Embryonic facial prominence (tissue), 1 donor: ENCODE measurements at regions not wholly inside any gene's neighbourhood (a gene's known extent, or its start where the extent isn't known, plus 50 kb on each side); places are given as distances from the start of the nearest gene placed in this dataset.
"Not testable (repeated sequence)": the region's sequence is repeated elsewhere in the genome, so short reads cannot be mapped to it uniquely, and the experiment has no call there.

Experiments
- DNase-seq: peaks from one replicate; pipeline ENCODE4 v3.0.0-alpha.2; 2016; ENCODE audit errors: extremely low spot score

DNA sequence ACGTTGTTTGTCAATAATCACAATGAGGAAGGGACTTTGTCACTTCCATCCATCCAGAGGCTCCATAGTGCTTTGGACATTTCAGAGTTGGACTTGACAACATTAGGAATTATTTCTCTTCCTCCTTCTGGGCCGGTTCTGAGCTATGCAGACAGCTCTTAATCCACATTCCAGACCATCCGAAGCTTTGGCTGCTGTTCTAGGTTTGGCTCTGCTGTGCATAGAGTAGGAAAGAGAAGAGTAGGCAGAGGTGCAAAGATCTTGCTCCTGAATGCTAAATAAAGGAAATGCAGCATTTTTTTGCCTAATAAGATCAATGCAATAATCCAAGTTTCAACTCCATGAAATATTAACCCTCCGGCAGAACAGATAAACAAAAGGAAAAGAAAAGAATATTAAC, 216.3 kb upstream of the PRNP start:
- DNase-seq, result no peak

GRCh38 chr20:4468114-4468513, 218.1 kb upstream of the PRNP start:
- DNase-seq, result no peak

- no peak for DNase-seq
Observed at GRCh38 chr20:4465855-4466545, 216.9 kb upstream of the ADRA1D start.

DNA sequence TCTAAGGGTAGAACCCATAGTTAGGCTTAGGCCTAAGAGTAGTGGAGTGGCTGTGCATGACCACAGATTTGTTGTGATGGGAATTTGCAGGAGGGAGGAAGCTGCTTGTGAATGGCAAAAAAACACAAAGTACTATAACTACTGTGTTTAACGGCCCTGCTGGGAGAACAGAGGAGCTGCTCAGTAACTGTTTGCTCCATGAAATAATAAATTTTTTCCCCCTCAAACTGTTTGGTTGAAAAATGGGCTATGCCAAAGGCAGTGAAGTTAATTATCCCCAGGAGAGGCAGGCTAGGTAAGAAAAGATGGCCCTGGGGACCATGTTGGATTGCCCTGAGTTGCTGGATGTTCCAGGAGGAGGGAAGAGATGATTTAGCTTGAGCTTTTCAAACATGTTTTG, 216.1 kb upstream of the ADRA1D start:
- no peak for DNase-seq

DNA sequence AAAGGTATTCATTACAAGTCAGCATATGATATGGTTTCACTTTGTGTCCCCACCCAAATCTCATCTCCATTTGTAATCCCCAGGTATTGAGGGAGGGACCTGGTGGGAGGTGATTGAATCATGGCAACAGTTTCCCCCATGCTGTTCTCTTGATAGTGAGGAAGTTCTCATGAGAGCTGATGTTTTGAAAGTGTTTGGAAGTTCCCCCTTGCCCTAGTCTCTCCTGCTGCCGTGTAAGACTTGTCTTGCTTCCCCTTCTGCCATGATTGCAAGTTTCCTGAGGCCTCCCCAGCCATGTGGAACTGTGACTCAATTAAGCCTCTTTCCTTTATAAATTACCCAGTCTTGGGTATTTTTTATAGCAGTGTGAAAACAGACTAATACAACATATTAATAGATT, 213.7 kb upstream of the ADRA1D start:
- DNase-seq, result not testable (repeated sequence)

DNA sequence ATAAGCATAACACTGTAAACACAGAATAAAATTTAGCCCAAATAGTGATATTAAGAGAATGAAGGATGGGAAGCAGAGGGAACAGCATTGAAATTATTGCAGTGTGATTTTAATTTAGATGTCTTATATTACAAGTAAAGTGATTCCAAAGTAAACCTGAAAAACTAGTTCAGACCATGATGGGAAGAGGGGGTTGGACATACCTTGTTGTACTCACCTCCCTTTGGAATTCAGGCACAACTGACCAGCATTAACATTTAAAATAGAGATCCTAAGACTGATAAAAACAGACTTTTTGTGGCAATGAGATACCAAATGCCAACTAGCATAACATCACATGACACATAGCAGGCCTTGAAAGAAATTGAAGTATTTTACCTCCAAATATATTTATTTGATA, 210.0 kb upstream of the ADRA1D start:
- DNase-seq, result no peak

DNA sequence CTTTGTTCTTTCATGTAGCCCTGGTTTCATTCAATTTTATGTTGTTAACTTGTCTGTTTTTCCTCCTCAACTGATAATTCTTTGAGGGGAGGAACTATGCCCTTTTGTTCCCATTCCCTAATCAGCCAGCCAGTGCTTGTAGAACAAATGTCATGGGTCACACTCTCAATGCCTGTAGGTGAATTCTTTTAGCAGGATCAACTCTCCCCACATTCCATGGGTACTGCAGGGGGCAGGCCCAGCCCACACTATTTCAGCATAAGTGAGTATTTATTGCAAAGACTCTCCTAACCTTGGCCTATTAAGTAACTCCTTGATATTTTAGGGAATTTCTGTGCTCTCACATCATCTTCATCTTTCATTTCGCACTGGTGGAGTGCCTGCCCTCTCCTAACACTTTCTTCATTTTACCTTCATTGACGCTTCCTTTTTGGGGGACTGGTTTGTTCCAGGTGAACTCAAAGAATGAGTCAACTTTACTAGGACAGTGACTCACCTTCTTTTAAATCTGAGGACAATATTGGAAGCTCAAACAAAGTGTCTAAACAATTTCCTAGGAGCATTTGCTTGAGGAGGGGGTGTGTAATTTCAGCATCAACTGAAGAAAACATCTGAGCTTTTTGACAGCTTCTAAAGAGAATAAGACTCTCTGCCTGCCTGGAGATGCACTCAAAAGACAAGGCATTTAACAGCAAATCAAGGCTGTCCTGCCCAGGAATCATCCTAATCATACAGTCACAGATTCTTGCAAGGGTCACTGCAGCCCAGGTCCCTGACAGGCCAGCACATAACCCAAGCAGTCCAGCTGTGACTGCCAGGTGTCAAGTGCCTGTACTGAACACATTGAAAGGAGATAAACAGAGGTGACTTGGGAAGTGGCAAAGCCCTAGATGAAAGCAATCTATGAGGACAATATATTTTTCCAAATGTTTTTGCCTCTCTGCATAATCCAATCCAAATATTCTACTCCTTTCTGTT, 208.8 kb upstream of the ADRA1D start:
- no peak for DNase-seq

- no peak for DNase-seq
Observed at GRCh38 chr20:4455996-4456395, 206.9 kb upstream of the ADRA1D start.

DNA sequence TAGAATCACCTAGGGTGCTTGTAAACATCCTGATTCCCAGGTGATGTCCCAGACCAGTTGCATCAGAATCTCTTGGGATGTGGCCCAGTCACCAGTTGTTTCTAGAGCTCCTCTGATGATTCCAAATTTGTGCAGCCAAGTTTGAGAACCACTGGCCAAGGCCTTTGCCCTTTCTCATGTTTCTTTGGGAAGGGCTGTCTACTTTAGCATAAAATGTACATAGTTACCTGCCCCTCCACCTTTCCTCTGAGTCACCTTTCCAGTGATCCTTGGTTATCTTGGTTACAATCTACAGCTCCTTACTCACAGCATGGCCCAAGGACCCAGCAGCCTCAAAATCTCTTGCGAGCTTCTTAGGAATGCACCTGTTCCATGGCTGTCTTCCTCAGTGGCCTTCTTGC, 206.2 kb upstream of the ADRA1D start:
- no peak for DNase-seq

DNA sequence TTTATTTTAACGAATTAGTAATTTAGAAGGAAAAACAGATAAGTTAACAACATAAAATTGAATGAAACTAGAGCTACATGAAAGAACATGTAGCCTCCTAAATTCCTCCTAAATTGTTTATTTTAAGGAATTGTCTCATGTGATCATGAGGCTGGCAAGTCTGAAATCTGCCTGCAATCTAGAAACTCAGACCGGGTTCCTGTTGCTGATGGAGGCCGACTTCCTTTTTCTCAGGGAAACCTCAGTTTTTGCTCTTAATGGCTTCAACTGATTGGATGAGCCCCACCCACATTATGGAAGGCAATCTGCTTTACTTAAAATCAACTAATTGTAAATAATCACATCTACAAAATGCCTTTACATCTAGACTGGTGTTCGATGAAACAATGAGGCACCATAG, 205.0 kb upstream of the ADRA1D start:
- DNase-seq, result no peak

DNA sequence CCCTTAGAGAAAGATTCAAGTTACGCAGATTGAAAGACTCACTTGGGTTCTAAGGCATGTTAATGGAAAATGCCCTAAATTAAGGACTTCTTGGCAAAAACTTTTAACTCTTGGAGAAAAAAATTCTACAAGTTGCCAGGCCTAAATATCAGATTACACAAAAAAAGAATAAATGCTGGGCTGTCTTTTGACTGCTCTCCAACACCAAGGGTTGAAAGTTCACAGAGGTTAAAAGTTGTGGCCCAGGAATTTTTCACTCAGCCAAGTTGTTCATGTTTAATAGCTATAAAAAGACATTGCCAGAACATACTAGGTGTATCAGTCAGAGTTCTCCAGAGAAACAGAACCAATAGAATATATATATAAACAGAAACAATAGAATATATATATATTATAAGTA, 204.3 kb upstream of the ADRA1D start:
- DNase-seq, result no peak

GRCh38 chr20:4451487-4452081, 202.5 kb upstream of the ADRA1D start:
- no peak for DNase-seq

GRCh38 chr20:4449957-4450715, 201.0 kb upstream of the ADRA1D start:
- DNase-seq, result no peak

DNA sequence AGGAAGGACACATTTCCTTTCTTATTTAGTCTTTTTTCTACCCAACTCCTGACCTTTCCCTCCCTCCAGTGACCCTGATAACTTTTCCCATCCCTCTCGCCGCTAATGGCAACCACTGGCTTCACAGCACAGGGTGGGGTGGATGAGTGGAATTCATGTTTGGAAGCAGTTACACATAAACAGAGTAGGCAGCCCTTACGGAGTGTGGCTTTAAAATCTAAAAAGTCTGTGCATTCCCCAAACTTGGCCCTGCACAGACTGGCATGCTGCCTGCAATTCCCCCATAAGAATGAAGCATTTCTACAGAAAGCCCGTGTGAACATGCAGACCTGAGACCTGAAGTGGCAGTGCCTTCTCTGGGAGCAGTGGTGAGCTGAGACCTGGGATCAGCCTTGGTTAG, 196.7 kb upstream of the ADRA1D start:
- no peak for DNase-seq

DNA sequence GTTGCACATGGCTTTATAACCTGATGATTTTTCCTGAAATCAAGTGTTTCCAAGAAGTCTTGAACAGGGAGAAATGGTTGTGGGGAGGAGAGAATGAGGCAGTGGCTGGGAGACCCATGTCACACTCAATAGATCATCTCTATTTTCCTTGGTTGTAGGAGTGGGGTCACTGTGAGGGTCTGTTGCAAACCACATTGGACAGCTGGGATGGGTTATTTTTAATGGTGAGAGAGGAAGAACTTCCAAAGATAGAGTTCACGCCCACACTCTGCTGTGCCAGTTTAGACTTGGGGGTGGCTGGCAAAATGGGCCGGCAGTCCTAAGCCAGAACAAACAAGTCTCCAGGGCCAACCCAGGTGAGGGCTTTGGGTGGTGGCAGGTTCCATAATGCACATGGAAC, 196.2 kb upstream of the ADRA1D start:
- DNase-seq, result no peak

- DNase-seq, result no peak
Observed at GRCh38 chr20:4444404-4444803, 195.3 kb upstream of the ADRA1D start.

GRCh38 chr20:4443016-4443415, 193.9 kb upstream of the ADRA1D start:
- DNase-seq, result no peak

DNA sequence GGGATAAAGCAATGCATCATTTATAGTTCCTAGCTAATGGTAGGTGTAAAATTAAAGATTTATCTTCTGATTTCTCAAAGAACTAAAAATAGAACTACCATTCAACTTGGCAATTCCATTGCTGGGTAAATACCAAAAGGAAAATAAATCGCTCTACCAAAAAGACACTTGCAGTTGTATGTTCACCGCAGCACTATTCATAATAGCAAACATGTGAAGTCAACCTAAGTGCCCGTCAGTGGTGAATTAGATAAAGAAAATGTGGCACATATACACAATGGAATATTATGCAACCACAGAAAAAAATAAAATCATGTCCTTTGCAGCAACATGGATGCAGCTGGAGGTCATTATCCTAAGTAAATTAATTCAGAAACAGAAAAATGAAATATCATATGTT, 192.8 kb upstream of the ADRA1D start:
- no peak for DNase-seq

- no peak for DNase-seq
Observed at GRCh38 chr20:4441191-4441590, 192.1 kb upstream of the ADRA1D start.

DNA sequence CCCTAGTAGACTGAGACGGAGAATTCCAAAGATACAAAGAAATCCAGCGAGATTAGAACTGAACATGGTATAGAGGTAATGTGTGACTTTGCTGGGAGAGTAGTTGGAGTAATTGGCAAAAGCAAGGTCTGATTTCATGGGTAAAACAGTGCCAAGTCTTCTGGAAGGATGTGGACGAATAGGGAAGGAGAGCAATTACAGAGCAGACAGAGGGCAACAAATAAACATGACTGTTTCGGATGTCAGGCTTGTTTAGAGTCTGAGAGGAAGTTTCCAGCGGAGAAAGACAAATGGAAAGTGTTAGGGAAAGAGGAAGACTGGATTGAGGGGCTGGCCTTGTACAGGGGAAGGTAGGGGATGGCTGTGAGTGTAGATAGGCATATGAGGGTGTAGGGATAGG, 190.4 kb upstream of the ADRA1D start:
- DNase-seq, result no peak

GRCh38 chr20:4437131-4437530, 188.0 kb upstream of the ADRA1D start:
- DNase-seq, result no peak
